Liver (tissue), 3 donors: ENCODE measurements at regions not wholly inside any gene's neighbourhood (a gene's known extent, or its start where the extent isn't known, plus 50 kb on each side); places are given as distances from the start of the nearest gene placed in this dataset.

Source experiments
- CTCF ChIP-seq: fragments of 150-350 bp; IDR thresholded peaks from 2 replicates; pipeline ENCODE4 v1.5.1; 2017; ENCODE audit warnings: improper control_type of control experiment, low read depth, low read length; ENCODE audit not compliant: missing input control
- TAF1 ChIP-seq: conservative IDR thresholded peaks from 2 replicates; pipeline ENCODE4 v1.6.1; 2016; ENCODE audit warnings: antibody characterized with exemption, mild to moderate bottlenecking
- donor health status: healthy.
- donor health status: healthy.

GRCh38 chr13:50386541-50387050 lies 371.4 kb downstream of the KCNRG start:
- TF ChIP-seq TAF1 (peak; percentile 41), CTCF (no peak)
